Anterior cingulate cortex (tissue), 58 donors: ENCODE measurements at regions not wholly inside any gene's neighbourhood (a gene's known extent, or its start where the extent isn't known, plus 50 kb on each side); places are given as distances from the start of the nearest gene placed in this dataset.

ENCODE experiments used
- DNase-seq, 58 donors: peaks; one replicate each; lab custom pipeline; 2025; lab: John Stamatoyannopoulos, UW

- DNase-seq = no peak
Observed at GRCh38 chr12:30440826-30441602, 254.7 kb downstream of the IPO8 start.

GRCh38 chr12:30439201-30439600 is 256.5 kb downstream of the IPO8 start:
- DNase-seq = no peak

GRCh38 chr12:30438601-30439041 is 257.0 kb downstream of the IPO8 start:
- DNase-seq = no peak

- DNase-seq = peak in 6 of 58 donors; percentile 11 to 39 (median 20)
Observed at GRCh38 chr12:30437616-30438015, 258.1 kb downstream of the IPO8 start.

- DNase-seq = no peak
Observed at GRCh38 chr12:30437044-30437443, 258.6 kb downstream of the IPO8 start.

- DNase-seq = no peak
Observed at GRCh38 chr12:30428098-30428497, 267.6 kb downstream of the IPO8 start.

GRCh38 chr12:30427555-30427954 is 268.1 kb downstream of the IPO8 start:
- DNase-seq = no peak

- DNase-seq = no peak
Observed at GRCh38 chr12:30425445-30425844, 270.2 kb downstream of the IPO8 start.

GRCh38 chr12:30423330-30423729 is 272.3 kb downstream of the IPO8 start:
- no peak for DNase-seq

GRCh38 chr12:30422844-30423243 is 272.8 kb downstream of the IPO8 start:
- no peak for DNase-seq

GRCh38 chr12:30420561-30420960 is 275.1 kb downstream of the IPO8 start:
- DNase-seq = no peak

- DNase-seq = peak in 15 of 58 donors; percentile 6 to 70 (median 16)
Observed at GRCh38 chr12:30417697-30418231, 277.9 kb downstream of the IPO8 start.

- no peak for DNase-seq
Observed at GRCh38 chr12:30416631-30417030, 279.0 kb downstream of the IPO8 start.

- no peak for DNase-seq
Observed at GRCh38 chr12:30415777-30416176, 279.9 kb downstream of the IPO8 start.

GRCh38 chr12:30414507-30414906 is 281.2 kb downstream of the IPO8 start:
- no peak for DNase-seq

- no peak for DNase-seq
Observed at GRCh38 chr12:30400349-30400748, 295.3 kb downstream of the IPO8 start.

GRCh38 chr12:30399859-30400258 is 295.8 kb downstream of the IPO8 start:
- DNase-seq = no peak

GRCh38 chr12:30396576-30396975 is 299.1 kb downstream of the IPO8 start:
- DNase-seq = no peak

GRCh38 chr12:30395190-30395589 is 300.5 kb downstream of the IPO8 start:
- no peak for DNase-seq

GRCh38 chr12:30391766-30392366 is 303.8 kb downstream of the IPO8 start:
- DNase-seq = no peak

- no peak for DNase-seq
Observed at GRCh38 chr12:30385706-30386105, 310.0 kb downstream of the IPO8 start.

- no peak for DNase-seq
Observed at GRCh38 chr12:30384976-30385375, 310.7 kb downstream of the IPO8 start.
